SK-N-SH (cell line): ENCODE measurements at regions not wholly inside any gene's neighbourhood (a gene's known extent, or its start where the extent isn't known, plus 50 kb on each side); places are given as distances from the start of the nearest gene placed in this dataset.

Experiments used
- CTCF ChIA-PET: fragments of 300-600, 350-600 bp; formaldehyde crosslinking; extraction: SDS; loops from one replicate; lab custom pipeline; 2021; lab: Yijun Ruan, JAX
- POLR2A ChIA-PET: fragments of 350-600 bp; sonication (Branson Sonifier 250); formaldehyde crosslinking; extraction: SDS; loops from one replicate; lab custom pipeline; 2020; ENCODE audit warnings: antibody characterized with exemption, inconsistent platforms; lab: Yijun Ruan, JAX
- DNase-seq: peaks from one replicate; pipeline ENCODE4 v3.0.0; 2012
- H2AFZ ChIP-seq: fragments of 200-600 bp; sonication (generic); 2 replicates; pipeline ENCODE4 v1.8.1; 2016; ENCODE audit warnings: antibody characterized with exemption, mild to moderate bottlenecking, low read depth
- H3F3A ChIP-seq: fragments of 200-600 bp; sonication (generic); replicated peaks from 2 replicates; pipeline ENCODE3; 2016; ENCODE audit warnings: antibody characterized with exemption, mild to moderate bottlenecking; ENCODE audit not compliant: insufficient read depth
- H3K27ac ChIP-seq, 2 experiments: fragments of 200-500 bp in 1 of 2; fragments of 200-600 bp in 1 of 2; sonication (Bioruptor generic) in 1 of 2; sonication (generic), shearing (Covaris generic) in 1 of 2; 2 replicates each; pipeline versions ENCODE4 v1.5.1 to v1.6.1; 2014 to 2016; ENCODE audit warnings: low read depth in 2 of 2, inconsistent platforms in 1 of 2, low read length in 1 of 2, mild to moderate bottlenecking in 1 of 2, mixed read lengths in 1 of 2
- H3K27me3 ChIP-seq: fragments of 200-600 bp; sonication (generic), shearing (Covaris generic); 2 replicates; pipeline ENCODE4 v1.6.1; 2016; ENCODE audit warnings: mixed run types; ENCODE audit not compliant: insufficient read depth
- H3K36me3 ChIP-seq, 2 experiments: fragments of 200-500 bp in 1 of 2; fragments of 200-600 bp in 1 of 2; sonication (Bioruptor generic) in 1 of 2; sonication (generic) in 1 of 2; replicated peaks in 1 of 2; 2 replicates each; pipeline versions ENCODE3 to v1.5.1; 2014 to 2016; ENCODE audit warnings: low read length in 1 of 2, mild to moderate bottlenecking in 1 of 2; ENCODE audit not compliant: insufficient read depth in 2 of 2, control insufficient read depth in 1 of 2
- H3K4me1 ChIP-seq, 2 experiments: fragments of 200-500 bp in 1 of 2; fragments of 200-600 bp in 1 of 2; sonication (Bioruptor generic) in 1 of 2; sonication (generic), shearing (Covaris generic) in 1 of 2; 2 replicates each; pipeline versions ENCODE4 v1.5.1 to v1.6.1; 2014 to 2016; ENCODE audit warnings: low read depth in 1 of 2, low read length in 1 of 2, mixed run types in 1 of 2; ENCODE audit not compliant: insufficient read depth in 2 of 2, control insufficient read depth in 1 of 2
- H3K4me2 ChIP-seq: fragments of 200-600 bp; sonication (generic), shearing (Covaris generic); 2 replicates; pipeline ENCODE4 v1.6.1; 2017; ENCODE audit warnings: mixed run types
- H3K4me3 ChIP-seq, 2 experiments: fragments of 200-500 bp in 1 of 2; fragments of 200-600 bp in 1 of 2; sonication (Bioruptor generic) in 1 of 2; sonication (generic), shearing (Covaris generic) in 1 of 2; 2 replicates each; pipeline versions ENCODE4 v1.5.1 to v1.8.1; 2014 to 2016; ENCODE audit warnings: low read depth in 2 of 2, inconsistent platforms in 1 of 2, low read length in 1 of 2, mild to moderate bottlenecking in 1 of 2, mixed read lengths in 1 of 2, moderate library complexity in 1 of 2
- H3K79me2 ChIP-seq: fragments of 200-600 bp; sonication (generic); 2 replicates; pipeline ENCODE4 v1.8.1; 2017; ENCODE audit warnings: mild to moderate bottlenecking; ENCODE audit not compliant: insufficient read depth
- H3K9ac ChIP-seq: fragments of 200-600 bp; sonication (generic); 2 replicates; pipeline ENCODE4 v1.6.1; 2017; ENCODE audit warnings: mixed run types
- H3K9me2 ChIP-seq: fragments of 200-600 bp; sonication (generic); 2 replicates; pipeline ENCODE4 v1.6.1; 2017; ENCODE audit warnings: mixed run types
- H3K9me3 ChIP-seq: fragments of 200-600 bp; sonication (generic); 2 replicates; pipeline ENCODE4 v1.6.1; 2017; ENCODE audit warnings: mixed run types, mild to moderate bottlenecking, moderate library complexity
- H4K20me1 ChIP-seq: fragments of 200-600 bp; sonication (generic); 2 replicates; pipeline ENCODE4 v1.6.1; 2017; ENCODE audit warnings: mild to moderate bottlenecking, mixed run types; ENCODE audit not compliant: insufficient read depth
- CHD2 ChIP-seq: fragments of 150-350 bp; IDR thresholded peaks from 2 replicates; pipeline ENCODE4 v1.6.1; 2018; ENCODE audit warnings: low read length; ENCODE audit not compliant: partially characterized antibody
- EP300 ChIP-seq, 2 experiments: IDR thresholded peaks; 2 replicates each; pipeline versions ENCODE4 v1.4.0 to v1.6.1; 2012; ENCODE audit warnings: borderline replicate concordance in 1 of 2, low read depth in 1 of 2, low read length in 1 of 2
- FOSL2 ChIP-seq: IDR thresholded peaks from 2 replicates; pipeline ENCODE4 v1.4.0; 2012; ENCODE audit warnings: low read depth, mild to moderate bottlenecking, moderate library complexity, borderline replicate concordance
- FOXM1 ChIP-seq: IDR thresholded peaks from 2 replicates; pipeline ENCODE4 v1.4.0; 2012; ENCODE audit warnings: low read depth, mild to moderate bottlenecking
- GABPA ChIP-seq: IDR thresholded peaks from 2 replicates; pipeline ENCODE4 v1.4.0; 2012; ENCODE audit warnings: low read depth, mild to moderate bottlenecking
- GATA2 ChIP-seq: sonication (generic); formaldehyde crosslinking; IDR thresholded peaks from 2 replicates; pipeline ENCODE4 v1.5.0; 2020; ENCODE audit warnings: mild to moderate bottlenecking, missing genetic modification reagents
- JUND ChIP-seq: IDR thresholded peaks from 2 replicates; pipeline ENCODE4 v1.4.0; 2012
- MEF2A ChIP-seq: IDR thresholded peaks from 2 replicates; pipeline ENCODE4 v1.4.0; 2012; ENCODE audit warnings: low read depth, borderline replicate concordance
- MXI1 ChIP-seq: IDR thresholded peaks from 2 replicates; pipeline ENCODE4 v1.6.1; 2012; ENCODE audit warnings: mild to moderate bottlenecking, low read depth, low read length, improper control_type of control experiment
- NFIC ChIP-seq: IDR thresholded peaks from 2 replicates; pipeline ENCODE4 v1.4.0; 2012; ENCODE audit warnings: borderline replicate concordance
- NRF1 ChIP-seq: IDR thresholded peaks from 2 replicates; pipeline ENCODE4 v1.6.1; 2012; ENCODE audit warnings: low read depth, mild to moderate bottlenecking, low read length
- POLR2AphosphoS5 ChIP-seq: IDR thresholded peaks from 2 replicates; pipeline ENCODE4 v1.6.1; 2012; ENCODE audit warnings: low read depth, low read length
- RFX5 ChIP-seq: IDR thresholded peaks from 2 replicates; pipeline ENCODE4 v1.6.1; 2012; ENCODE audit warnings: mild to moderate bottlenecking, improper control_type of control experiment, low read length
- SIN3A ChIP-seq: IDR thresholded peaks from 2 replicates; pipeline ENCODE4 v1.6.1; 2012; ENCODE audit warnings: low read depth, mild to moderate bottlenecking, low read length, moderate library complexity, borderline replicate concordance
- TAF1 ChIP-seq: IDR thresholded peaks from 2 replicates; pipeline ENCODE4 v1.6.1; 2012; ENCODE audit warnings: low read depth, mild to moderate bottlenecking, low read length, moderate library complexity, borderline replicate concordance
- USF2 ChIP-seq: fragments of 150-350 bp; IDR thresholded peaks from 2 replicates; pipeline ENCODE4 v1.6.1; 2017; ENCODE audit warnings: antibody characterized with exemption, low read length, low read depth, borderline replicate concordance
- YY1 ChIP-seq: IDR thresholded peaks from 2 replicates; pipeline ENCODE4 v1.4.0; 2012; ENCODE audit warnings: low read depth, mild to moderate bottlenecking
- WGBS: methylation state at CpG from one replicate; pipeline ENCODE4 v1.1.6; 2017; ENCODE audit warnings: low lambda C conversion rate; 5-methylcytosine and 5-hydroxymethylcytosine counted together
- TF ChIP-seq, protein P1 (sequence below): IDR thresholded peaks from 2 replicates; pipeline ENCODE4 v1.4.0; 2012; ENCODE audit warnings: low read depth, borderline replicate concordance
- TF ChIP-seq, protein P2 (sequence below): IDR thresholded peaks from 2 replicates; pipeline ENCODE4 v1.6.1; 2012; ENCODE audit warnings: mild to moderate bottlenecking, low read depth, low read length, moderate library complexity
- TF ChIP-seq, protein P3 (sequence below): fragments of 150-350 bp; IDR thresholded peaks from 2 replicates; pipeline ENCODE4 v1.6.1; 2016; ENCODE audit warnings: mild to moderate bottlenecking, low read depth, low read length

GRCh38 chr12:73321776-73322175, 1049.6 kb downstream of the TRHDE start:
- ChIA-PET CTCF (no interaction called here), POLR2A (no interaction called here)
- no peaks in the 10 kb centered on the region for H4K20me1 ChIP-seq
- 0% methylated on average over 2 of the region's 4 CpGs for WGBS
- H3K79me2 ChIP-seq: no peaks in the 10 kb centered on the region
- H3K27ac ChIP-seq: no peak overlapping the region
- H3K27me3 ChIP-seq: no peaks in the 10 kb centered on the region
- no peaks in the 10 kb centered on the region for H3K36me3 ChIP-seq
- no peak for DNase-seq
- no peak overlapping the region for H2AFZ ChIP-seq
- H3F3A ChIP-seq: no peaks in the 10 kb centered on the region
- H3K9me2 ChIP-seq: no peaks in the 10 kb centered on the region
- no peaks in the 10 kb centered on the region for H3K4me1 ChIP-seq
- no peak for TF ChIP-seq RFX5
- no peak for TF ChIP-seq FOXM1
- TF ChIP-seq MXI1: no peak
- TF ChIP-seq JUND: no peak
- TF ChIP-seq GATA2 (CRISPR knock-in tag): no peak
- no peak for TF ChIP-seq NFIC
- no peak for TF ChIP-seq FOSL2
- TF ChIP-seq TAF1: no peak
- TF ChIP-seq YY1: no peak
- TF ChIP-seq POLR2AphosphoS5: no peak
- TF ChIP-seq GABPA: no peak
- TF ChIP-seq EP300 (IDR thresholded peaks at IDR 0.05; ENCODE audit: borderline replicate concordance in 1 of 2, low read depth in 1 of 2, low read length in 1 of 2): no peak
- TF ChIP-seq, protein P1, sequence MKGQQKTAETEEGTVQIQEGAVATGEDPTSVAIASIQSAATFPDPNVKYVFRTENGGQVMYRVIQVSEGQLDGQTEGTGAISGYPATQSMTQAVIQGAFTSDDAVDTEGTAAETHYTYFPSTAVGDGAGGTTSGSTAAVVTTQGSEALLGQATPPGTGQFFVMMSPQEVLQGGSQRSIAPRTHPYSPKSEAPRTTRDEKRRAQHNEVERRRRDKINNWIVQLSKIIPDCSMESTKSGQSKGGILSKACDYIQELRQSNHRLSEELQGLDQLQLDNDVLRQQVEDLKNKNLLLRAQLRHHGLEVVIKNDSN: no peak
- TF ChIP-seq USF2: no peak
- TF ChIP-seq, protein P2, sequence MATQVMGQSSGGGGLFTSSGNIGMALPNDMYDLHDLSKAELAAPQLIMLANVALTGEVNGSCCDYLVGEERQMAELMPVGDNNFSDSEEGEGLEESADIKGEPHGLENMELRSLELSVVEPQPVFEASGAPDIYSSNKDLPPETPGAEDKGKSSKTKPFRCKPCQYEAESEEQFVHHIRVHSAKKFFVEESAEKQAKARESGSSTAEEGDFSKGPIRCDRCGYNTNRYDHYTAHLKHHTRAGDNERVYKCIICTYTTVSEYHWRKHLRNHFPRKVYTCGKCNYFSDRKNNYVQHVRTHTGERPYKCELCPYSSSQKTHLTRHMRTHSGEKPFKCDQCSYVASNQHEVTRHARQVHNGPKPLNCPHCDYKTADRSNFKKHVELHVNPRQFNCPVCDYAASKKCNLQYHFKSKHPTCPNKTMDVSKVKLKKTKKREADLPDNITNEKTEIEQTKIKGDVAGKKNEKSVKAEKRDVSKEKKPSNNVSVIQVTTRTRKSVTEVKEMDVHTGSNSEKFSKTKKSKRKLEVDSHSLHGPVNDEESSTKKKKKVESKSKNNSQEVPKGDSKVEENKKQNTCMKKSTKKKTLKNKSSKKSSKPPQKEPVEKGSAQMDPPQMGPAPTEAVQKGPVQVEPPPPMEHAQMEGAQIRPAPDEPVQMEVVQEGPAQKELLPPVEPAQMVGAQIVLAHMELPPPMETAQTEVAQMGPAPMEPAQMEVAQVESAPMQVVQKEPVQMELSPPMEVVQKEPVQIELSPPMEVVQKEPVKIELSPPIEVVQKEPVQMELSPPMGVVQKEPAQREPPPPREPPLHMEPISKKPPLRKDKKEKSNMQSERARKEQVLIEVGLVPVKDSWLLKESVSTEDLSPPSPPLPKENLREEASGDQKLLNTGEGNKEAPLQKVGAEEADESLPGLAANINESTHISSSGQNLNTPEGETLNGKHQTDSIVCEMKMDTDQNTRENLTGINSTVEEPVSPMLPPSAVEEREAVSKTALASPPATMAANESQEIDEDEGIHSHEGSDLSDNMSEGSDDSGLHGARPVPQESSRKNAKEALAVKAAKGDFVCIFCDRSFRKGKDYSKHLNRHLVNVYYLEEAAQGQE: no peak
- no peak for TF ChIP-seq NRF1
- TF ChIP-seq, protein P3, sequence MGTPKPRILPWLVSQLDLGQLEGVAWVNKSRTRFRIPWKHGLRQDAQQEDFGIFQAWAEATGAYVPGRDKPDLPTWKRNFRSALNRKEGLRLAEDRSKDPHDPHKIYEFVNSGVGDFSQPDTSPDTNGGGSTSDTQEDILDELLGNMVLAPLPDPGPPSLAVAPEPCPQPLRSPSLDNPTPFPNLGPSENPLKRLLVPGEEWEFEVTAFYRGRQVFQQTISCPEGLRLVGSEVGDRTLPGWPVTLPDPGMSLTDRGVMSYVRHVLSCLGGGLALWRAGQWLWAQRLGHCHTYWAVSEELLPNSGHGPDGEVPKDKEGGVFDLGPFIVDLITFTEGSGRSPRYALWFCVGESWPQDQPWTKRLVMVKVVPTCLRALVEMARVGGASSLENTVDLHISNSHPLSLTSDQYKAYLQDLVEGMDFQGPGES: no peak
- no peak for TF ChIP-seq SIN3A
- TF ChIP-seq MEF2A: no peak
- no peak for TF ChIP-seq CHD2
- H3K9me3 ChIP-seq: no peaks in the 10 kb centered on the region
- H3K4me3 ChIP-seq: no peak overlapping the region
- no peak overlapping the region for H3K9ac ChIP-seq
- no peak overlapping the region for H3K4me2 ChIP-seq
